HCT116 (cell line): ENCODE measurements at regions not wholly inside any gene's neighbourhood (a gene's known extent, or its start where the extent isn't known, plus 50 kb on each side); places are given as distances from the start of the nearest gene placed in this dataset.

Experiments used
- CEBPB ChIP-seq: IDR thresholded peaks from 2 replicates; pipeline ENCODE4 v1.6.1; 2012; ENCODE audit warnings: low read depth
- CTCF ChIP-seq, 3 experiments: fragments of 200-600 bp in 1 of 3; sonication (generic) in 1 of 3; IDR thresholded peaks in 2 of 3; conservative IDR thresholded peaks in 1 of 3; 2 replicates each; pipeline ENCODE4 v1.5.1; 2012 to 2017; ENCODE audit warnings: low read depth in 2 of 3, low read length in 2 of 3, antibody characterized with exemption in 1 of 3, borderline replicate concordance in 1 of 3, control low read depth in 1 of 3, mild to moderate bottlenecking in 1 of 3, mixed read lengths in 1 of 3, mixed run types in 1 of 3, moderate library complexity in 1 of 3; ENCODE audit not compliant: insufficient read depth in 1 of 3
- POLR2A ChIP-seq: IDR thresholded peaks from 2 replicates; pipeline ENCODE4 v1.7.0; 2011; ENCODE audit warnings: borderline replicate concordance; ENCODE audit not compliant: insufficient read depth, insufficient read length; ENCODE audit errors: extremely low read depth
- POLR2AphosphoS5 ChIP-seq: IDR thresholded peaks from 2 replicates; pipeline ENCODE4 v1.6.1; 2011; ENCODE audit warnings: mild to moderate bottlenecking, low read depth, low read length, moderate library complexity
- REST ChIP-seq: IDR thresholded peaks from 2 replicates; pipeline ENCODE4 v1.6.1; 2012; ENCODE audit warnings: low read depth

DNA sequence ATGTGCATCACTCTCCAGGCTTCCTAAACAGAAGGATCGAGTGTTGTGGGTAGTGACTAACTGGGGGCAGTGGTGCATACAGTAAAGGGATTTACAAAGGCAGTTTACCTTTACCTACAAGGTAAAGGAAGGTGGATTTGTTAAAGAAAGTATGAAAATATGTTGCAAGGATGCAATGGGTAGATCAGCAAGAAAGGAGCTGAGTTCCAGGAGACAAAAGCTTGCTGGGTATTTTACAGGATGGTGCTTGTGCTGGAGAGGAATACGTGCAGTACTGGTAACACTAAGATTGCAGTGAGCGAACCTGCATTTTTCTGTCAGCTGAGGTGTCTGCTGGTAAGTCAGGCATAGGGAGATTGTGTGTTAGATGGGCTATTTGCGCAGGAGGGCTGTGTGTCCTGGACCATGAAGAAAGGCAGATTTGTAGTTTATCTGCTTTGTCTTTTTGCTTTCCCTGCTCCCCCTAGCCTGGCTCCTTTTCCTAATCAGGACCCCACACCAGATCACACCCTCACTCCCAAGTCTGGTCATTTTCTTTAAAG lies 304.6 kb downstream of the THBS2 start:
- TF ChIP-seq REST (no peak), CTCF (IDR thresholded peaks at IDR 0.05 in 2 of 3, conservative IDR thresholded peaks at IDR 0.05 in 1 of 3; ENCODE audit: borderline replicate concordance in 1 of 3, insufficient read depth in 1 of 3, low read depth in 2 of 3, low read length in 2 of 3) (no peak), POLR2A (no peak), CEBPB (no peak), POLR2AphosphoS5 (no peak)
